Trophoblast cell (in vitro differentiated cells and primary cell): ENCODE measurements at regions not wholly inside any gene's neighbourhood (a gene's known extent, or its start where the extent isn't known, plus 50 kb on each side); places are given as distances from the start of the nearest gene placed in this dataset.
A peak's percentile ranks its signal among the peaks of the same experiment; 100 is the strongest.

Source experiments
- DNase-seq, 2 donors: peaks; one replicate each; pipeline ENCODE4 v3.0.0-alpha.2; 2016
- H2AFZ ChIP-seq: 2 replicates; pipeline ENCODE4 v1.6.1; 2013; ENCODE audit warnings: low read length, moderate library complexity, mild to moderate bottlenecking; ENCODE audit not compliant: insufficient read depth, poor library complexity
- H2AK5ac ChIP-seq: 2 replicates; pipeline ENCODE4 v1.6.1; 2013; ENCODE audit warnings: mild to moderate bottlenecking, low read length
- H2BK120ac ChIP-seq: 2 replicates; pipeline ENCODE4 v1.6.1; 2013; ENCODE audit warnings: low read length, mild to moderate bottlenecking, moderate library complexity; ENCODE audit not compliant: insufficient read depth, poor library complexity
- H2BK12ac ChIP-seq: 2 replicates; pipeline ENCODE4 v1.6.1; 2013; ENCODE audit warnings: mild to moderate bottlenecking, low read length, moderate library complexity
- H2BK5ac ChIP-seq: 2 replicates; pipeline ENCODE4 v1.6.1; 2013; ENCODE audit warnings: low read length, low read depth, moderate library complexity, mild to moderate bottlenecking; ENCODE audit not compliant: poor library complexity
- H3K14ac ChIP-seq: 2 replicates; pipeline ENCODE4 v1.6.1; 2013; ENCODE audit warnings: mild to moderate bottlenecking, low read length
- H3K18ac ChIP-seq: 2 replicates; pipeline ENCODE4 v1.6.1; 2013; ENCODE audit warnings: mild to moderate bottlenecking, low read length
- H3K23ac ChIP-seq: 2 replicates; pipeline ENCODE4 v1.6.1; 2013; ENCODE audit warnings: low read length
- H3K27ac ChIP-seq: 2 replicates; pipeline ENCODE4 v1.5.1; 2013; ENCODE audit warnings: low read depth, mild to moderate bottlenecking, inconsistent platforms, low read length, moderate library complexity
- H3K27me3 ChIP-seq: 2 replicates; pipeline ENCODE4 v1.6.1; 2013; ENCODE audit warnings: inconsistent platforms, mild to moderate bottlenecking, low read length, moderate library complexity; ENCODE audit not compliant: insufficient read depth
- H3K36me3 ChIP-seq, 2 experiments: 1 replicate in 1 of 2; 2 replicates in 1 of 2; pipeline ENCODE4 v1.6.1; 2013; ENCODE audit warnings: low read length in 2 of 2, mild to moderate bottlenecking in 2 of 2, moderate library complexity in 1 of 2; ENCODE audit not compliant: insufficient read depth in 2 of 2, control insufficient read depth in 1 of 2
- H3K4ac ChIP-seq: 2 replicates; pipeline ENCODE4 v1.6.1; 2013; ENCODE audit warnings: low read depth, mild to moderate bottlenecking, low read length, moderate library complexity
- H3K4me1 ChIP-seq, 2 experiments: 1 replicate in 1 of 2; 2 replicates in 1 of 2; pipeline ENCODE4 v1.6.1; 2013; ENCODE audit warnings: low read length in 2 of 2, mild to moderate bottlenecking in 2 of 2, moderate library complexity in 1 of 2; ENCODE audit not compliant: insufficient read depth in 2 of 2, control insufficient read depth in 1 of 2
- H3K4me2 ChIP-seq: 2 replicates; pipeline ENCODE4 v1.6.1; 2013; ENCODE audit warnings: inconsistent platforms, mild to moderate bottlenecking, low read length, moderate library complexity
- H3K4me3 ChIP-seq: 2 replicates; pipeline ENCODE4 v1.5.1; 2013; ENCODE audit warnings: mild to moderate bottlenecking, low read depth, low read length, inconsistent platforms
- H3K79me1 ChIP-seq: one replicate; pipeline ENCODE4 v1.6.1; 2013; ENCODE audit warnings: low read length
- H3K79me2 ChIP-seq: 2 replicates; pipeline ENCODE4 v1.6.1; 2013; ENCODE audit warnings: low read length, mild to moderate bottlenecking; ENCODE audit not compliant: control insufficient read depth, insufficient read depth, poor library complexity
- H3K9ac ChIP-seq: 2 replicates; pipeline ENCODE4 v1.6.1; 2013; ENCODE audit warnings: mild to moderate bottlenecking, low read length
- H3K9me3 ChIP-seq: 2 replicates; pipeline ENCODE4 v1.6.1; 2013; ENCODE audit warnings: low read depth, mild to moderate bottlenecking, control low read depth, inconsistent platforms, low read length; ENCODE audit not compliant: insufficient read depth
- H4K12ac ChIP-seq: 2 replicates; pipeline ENCODE4 v1.6.1; 2013; ENCODE audit warnings: low read depth, mild to moderate bottlenecking, low read length, moderate library complexity
- H4K8ac ChIP-seq: 2 replicates; pipeline ENCODE4 v1.6.1; 2013; ENCODE audit warnings: low read depth, mild to moderate bottlenecking, low read length, moderate library complexity
- H4K91ac ChIP-seq: one replicate; pipeline ENCODE4 v1.6.1; 2013; ENCODE audit warnings: low read depth, mild to moderate bottlenecking, low read length, moderate library complexity
- WGBS: extraction: QIAGEN DNeasy Blood & Tissue Kit; methylation state at CpG from one replicate; pipeline ENCODE4 v1.1.7; 2013; ENCODE audit warnings: missing lambda C conversion rate; ENCODE audit not compliant: insufficient read length, insufficient coverage; ENCODE audit errors: extremely low coverage; 5-methylcytosine and 5-hydroxymethylcytosine counted together

GRCh38 chr2:220192994-220193753 is 565.7 kb downstream of the SLC4A3 start:
- Histone ChIP-seq H4K91ac (no peak overlapping the region), H3K4me2 (no peak overlapping the region)
- WGBS: no CpG with 5 or more reads among the region's 6 CpGs

GRCh38 chr2:220194630-220195584 is 567.5 kb downstream of the SLC4A3 start:
- H3K4me1 ChIP-seq: no peaks in the 10 kb centered on the region
- no peak overlapping the region for H2BK5ac ChIP-seq
- no peak overlapping the region for H3K23ac ChIP-seq
- H3K27ac ChIP-seq: no peak overlapping the region
- H2BK12ac ChIP-seq: no peak overlapping the region
- no peaks in the 10 kb centered on the region for H3K79me1 ChIP-seq
- peaks cover 11% of the 10 kb centered on the region for H3K9me3 ChIP-seq
- H3K4me3 ChIP-seq: no peak overlapping the region
- H4K8ac ChIP-seq: no peak overlapping the region
- H3K79me2 ChIP-seq: no peaks in the 10 kb centered on the region
- H4K91ac ChIP-seq: no peak overlapping the region
- no peak overlapping the region for H2AK5ac ChIP-seq
- H3K36me3 ChIP-seq: no peaks in the 10 kb centered on the region
- no CpG with 5 or more reads among the region's 10 CpGs for WGBS
- DNase-seq: peak in 1 of 2 donors; percentile 25
- H3K4me2 ChIP-seq: no peak overlapping the region
- H2AFZ ChIP-seq: no peak overlapping the region
- H3K9ac ChIP-seq: no peak overlapping the region
- no peak overlapping the region for H3K4ac ChIP-seq
- H2BK120ac ChIP-seq: no peak overlapping the region
- no peaks in the 10 kb centered on the region for H3K27me3 ChIP-seq
- no peak overlapping the region for H3K18ac ChIP-seq
- no peak overlapping the region for H3K14ac ChIP-seq
- H4K12ac ChIP-seq: no peak overlapping the region

More at GRCh38 chr2:220192994-220193753, 565.7 kb downstream of the SLC4A3 start:
- no peak overlapping the region for H2AFZ ChIP-seq
- no peak overlapping the region for H2BK12ac ChIP-seq
- H2BK120ac ChIP-seq: no peak overlapping the region
- no peaks in the 10 kb centered on the region for H3K79me1 ChIP-seq
- no peak overlapping the region for H3K23ac ChIP-seq
- H3K27me3 ChIP-seq: no peaks in the 10 kb centered on the region
- H3K27ac ChIP-seq: no peak overlapping the region
- H4K12ac ChIP-seq: no peak overlapping the region
- DNase-seq: no peak
- no peak overlapping the region for H3K18ac ChIP-seq
- no peaks in the 10 kb centered on the region for H3K4me1 ChIP-seq
- H3K4me3 ChIP-seq: no peak overlapping the region
- no peak overlapping the region for H3K4ac ChIP-seq
- H3K14ac ChIP-seq: no peak overlapping the region
- H2AK5ac ChIP-seq: no peak overlapping the region
- no peak overlapping the region for H3K9ac ChIP-seq
- H3K79me2 ChIP-seq: no peaks in the 10 kb centered on the region
- H3K9me3 ChIP-seq: peaks cover 11% of the 10 kb centered on the region
- H4K8ac ChIP-seq: no peak overlapping the region
- no peak overlapping the region for H2BK5ac ChIP-seq
- H3K36me3 ChIP-seq: no peaks in the 10 kb centered on the region

- Histone ChIP-seq H3K4me2 (no peak overlapping the region), H3K9me3 (peaks cover 1% of the 10 kb centered on the region), H3K14ac (no peak overlapping the region), H2AK5ac (no peak overlapping the region), H3K4me1 (peaks cover 8% of the 10 kb centered on the region in 2 experiments), H4K8ac (no peak overlapping the region), H2AFZ (no peak overlapping the region), H3K79me1 (no peaks in the 10 kb centered on the region), H3K9ac (no peak overlapping the region), H4K91ac (no peak overlapping the region), H2BK120ac (no peak overlapping the region), H3K36me3 (no peaks in the 10 kb centered on the region), H3K23ac (no peak overlapping the region), H2BK12ac (no peak overlapping the region), H2BK5ac (no peak overlapping the region), H3K27me3 (no peaks in the 10 kb centered on the region), H3K27ac (no peak overlapping the region), H3K79me2 (no peaks in the 10 kb centered on the region), H3K18ac (no peak overlapping the region), H3K4me3 (no peak overlapping the region), H3K4ac (no peak overlapping the region), H4K12ac (no peak overlapping the region)
- no CpG with 5 or more reads among the region's 7 CpGs for WGBS
- peak; percentile 11 to 16 for DNase-seq
These were observed 571.5 kb downstream of the SLC4A3 start for GRCh38 chr2:220198896-220199295.

GRCh38 chr2:220202066-220202465 is 574.6 kb downstream of the SLC4A3 start:
- no peaks in the 10 kb centered on the region for H3K36me3 ChIP-seq
- H3K18ac ChIP-seq: no peak overlapping the region
- H2BK12ac ChIP-seq: no peak overlapping the region
- no peaks in the 10 kb centered on the region for H3K79me1 ChIP-seq
- no peak overlapping the region for H4K12ac ChIP-seq
- H3K27ac ChIP-seq: no peak overlapping the region
- H3K79me2 ChIP-seq: no peaks in the 10 kb centered on the region
- H3K4me2 ChIP-seq: no peak overlapping the region
- peaks cover 1% of the 10 kb centered on the region for H3K9me3 ChIP-seq
- H3K14ac ChIP-seq: no peak overlapping the region
- H2AFZ ChIP-seq: no peak overlapping the region
- no peak for DNase-seq
- H4K91ac ChIP-seq: no peak overlapping the region
- no peak overlapping the region for H3K9ac ChIP-seq
- H3K4ac ChIP-seq: no peak overlapping the region
- H4K8ac ChIP-seq: no peak overlapping the region
- no peak overlapping the region for H3K4me3 ChIP-seq
- no peaks in the 10 kb centered on the region for H3K27me3 ChIP-seq
- peaks cover 8% of the 10 kb centered on the region in 2 experiments for H3K4me1 ChIP-seq
- no peak overlapping the region for H2AK5ac ChIP-seq
- H2BK120ac ChIP-seq: no peak overlapping the region
- H3K23ac ChIP-seq: no peak overlapping the region
- no peak overlapping the region for H2BK5ac ChIP-seq
